Uterus (tissue), 3 donors: ENCODE measurements at regions not wholly inside any gene's neighbourhood (a gene's known extent, or its start where the extent isn't known, plus 50 kb on each side); places are given as distances from the start of the nearest gene placed in this dataset.

ENCODE experiments used
- DNase-seq, 2 donors: peaks; one replicate each; pipeline ENCODE4 v3.0.0-alpha.2; 2019 to 2020
- H3K27ac ChIP-seq, 2 donors: fragments of 200-600 bp; sonication (generic); 1 replicate in 1 of 2; 2 replicates in 1 of 2; pipeline ENCODE4 v1.5.1; 2016 to 2018
- H3K27me3 ChIP-seq, 2 donors: fragments of 200-600 bp; sonication (generic); one replicate each; pipeline ENCODE4 v1.5.1; 2018 to 2019; ENCODE audit warnings: control low read depth in 1 of 2
- H3K36me3 ChIP-seq, 2 donors: fragments of 200-600 bp; sonication (generic); one replicate each; pipeline ENCODE4 v1.5.1; 2019; ENCODE audit warnings: control low read depth in 1 of 2
- H3K4me1 ChIP-seq, 2 donors: fragments of 200-600 bp; sonication (generic); one replicate each; pipeline ENCODE4 v1.5.1; 2018 to 2019; ENCODE audit warnings: control low read depth in 1 of 2
- H3K4me3 ChIP-seq, 2 donors: fragments of 200-600 bp; sonication (generic); 1 replicate in 1 of 2; 2 replicates in 1 of 2; pipeline ENCODE4 v1.5.1; 2018 to 2019; ENCODE audit warnings: mild to moderate bottlenecking in 1 of 2
- H3K9me3 ChIP-seq, 2 donors: fragments of 200-600 bp; sonication (generic); one replicate each; pipeline ENCODE4 v1.5.1; 2019; ENCODE audit warnings: control low read depth in 1 of 2
- POLR2A ChIP-seq, 2 donors: fragments of 450-650 bp; IDR thresholded peaks; one replicate each; pipeline ENCODE4 v1.6.1; 2016; ENCODE audit warnings: antibody characterized with exemption in 2 of 2, mild to moderate bottlenecking in 1 of 2, moderate library complexity in 1 of 2
- intact Hi-C: fragments of 100-400 bp; cut with DNase I; formaldehyde crosslinking; loops from one replicate; pipeline ENCODE4 v1.15.1; 2023; ENCODE audit warnings: low total_unique reads
- TF ChIP-seq, protein P1 (sequence below), 4 experiments: fragments of 200-600 bp in 2 of 4; fragments of 450-650 bp in 2 of 4; sonication (generic) in 2 of 4; IDR thresholded peaks; one replicate each; pipeline ENCODE4 v1.5.1; 2016 to 2019; ENCODE audit warnings: antibody characterized with exemption in 4 of 4, mild to moderate bottlenecking in 2 of 4, moderate library complexity in 1 of 4
- donor health status: DM: yes; HTN: yes; CAD: no.

DNA sequence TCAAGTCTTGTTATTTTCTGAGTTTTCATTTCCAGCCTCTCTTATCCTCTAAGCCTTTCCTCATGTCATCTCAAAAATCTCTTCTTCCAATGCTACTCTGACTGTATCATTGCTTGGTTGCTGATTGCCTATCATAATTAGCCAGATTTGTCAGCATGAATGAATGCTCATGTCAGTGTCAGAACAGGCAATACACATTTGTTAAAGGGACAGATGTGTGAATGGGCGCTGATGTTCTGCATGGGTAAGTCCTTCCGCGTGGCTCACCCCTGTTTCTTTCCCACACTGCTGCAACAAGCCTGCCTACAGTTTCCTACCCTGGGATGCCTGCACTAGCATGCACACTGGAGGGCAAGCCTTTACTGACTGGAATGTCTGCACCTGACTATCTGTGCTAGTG is 100.6 kb downstream of the RHOU start:
- Histone ChIP-seq H3K4me1 (peaks cover 0 to 5% of the 10 kb centered on the region in 2 donors), H3K27me3 (no peaks in the 10 kb centered on the region), H3K27ac (no peak overlapping the region), H3K9me3 (no peaks in the 10 kb centered on the region), H3K4me3 (no peak overlapping the region), H3K36me3 (no peaks in the 10 kb centered on the region)
- intact Hi-C loops: no loop called here
- no peak for TF ChIP-seq POLR2A (IDR thresholded peaks at IDR 0.05)
- TF ChIP-seq, protein P1, sequence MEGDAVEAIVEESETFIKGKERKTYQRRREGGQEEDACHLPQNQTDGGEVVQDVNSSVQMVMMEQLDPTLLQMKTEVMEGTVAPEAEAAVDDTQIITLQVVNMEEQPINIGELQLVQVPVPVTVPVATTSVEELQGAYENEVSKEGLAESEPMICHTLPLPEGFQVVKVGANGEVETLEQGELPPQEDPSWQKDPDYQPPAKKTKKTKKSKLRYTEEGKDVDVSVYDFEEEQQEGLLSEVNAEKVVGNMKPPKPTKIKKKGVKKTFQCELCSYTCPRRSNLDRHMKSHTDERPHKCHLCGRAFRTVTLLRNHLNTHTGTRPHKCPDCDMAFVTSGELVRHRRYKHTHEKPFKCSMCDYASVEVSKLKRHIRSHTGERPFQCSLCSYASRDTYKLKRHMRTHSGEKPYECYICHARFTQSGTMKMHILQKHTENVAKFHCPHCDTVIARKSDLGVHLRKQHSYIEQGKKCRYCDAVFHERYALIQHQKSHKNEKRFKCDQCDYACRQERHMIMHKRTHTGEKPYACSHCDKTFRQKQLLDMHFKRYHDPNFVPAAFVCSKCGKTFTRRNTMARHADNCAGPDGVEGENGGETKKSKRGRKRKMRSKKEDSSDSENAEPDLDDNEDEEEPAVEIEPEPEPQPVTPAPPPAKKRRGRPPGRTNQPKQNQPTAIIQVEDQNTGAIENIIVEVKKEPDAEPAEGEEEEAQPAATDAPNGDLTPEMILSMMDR (IDR thresholded peaks at IDR 0.05): no peak
- DNase-seq: no peak

DNA sequence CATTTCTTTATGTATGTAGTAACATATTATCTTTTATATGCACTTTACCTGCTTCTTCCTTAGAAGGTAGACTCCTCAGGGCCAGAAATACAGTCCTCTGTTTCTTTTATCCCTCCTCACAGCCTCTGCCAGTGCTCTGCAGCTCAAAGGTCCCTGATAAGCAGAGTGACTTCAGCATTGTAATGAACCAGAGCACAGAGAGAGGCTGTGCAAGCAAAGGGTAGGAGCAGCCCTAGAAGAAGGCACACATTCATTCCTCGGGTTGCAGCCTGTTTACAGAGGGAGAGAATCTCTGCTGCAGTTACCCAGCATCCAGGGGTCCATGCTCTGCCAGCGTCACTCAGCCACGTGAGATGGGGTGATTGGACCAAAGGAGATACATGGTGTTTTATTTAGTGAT is 101.1 kb downstream of the RHOU start:
- Histone ChIP-seq H3K27ac (no peak overlapping the region), H3K36me3 (no peaks in the 10 kb centered on the region), H3K9me3 (no peaks in the 10 kb centered on the region), H3K27me3 (no peaks in the 10 kb centered on the region), H3K4me3 (no peak overlapping the region), H3K4me1 (peaks cover 0 to 5% of the 10 kb centered on the region in 2 donors)
- no peak for DNase-seq
- intact Hi-C loops: no loop called here
- TF ChIP-seq, protein P1 (IDR thresholded peaks at IDR 0.05): no peak
- no peak for TF ChIP-seq POLR2A (IDR thresholded peaks at IDR 0.05)

DNA sequence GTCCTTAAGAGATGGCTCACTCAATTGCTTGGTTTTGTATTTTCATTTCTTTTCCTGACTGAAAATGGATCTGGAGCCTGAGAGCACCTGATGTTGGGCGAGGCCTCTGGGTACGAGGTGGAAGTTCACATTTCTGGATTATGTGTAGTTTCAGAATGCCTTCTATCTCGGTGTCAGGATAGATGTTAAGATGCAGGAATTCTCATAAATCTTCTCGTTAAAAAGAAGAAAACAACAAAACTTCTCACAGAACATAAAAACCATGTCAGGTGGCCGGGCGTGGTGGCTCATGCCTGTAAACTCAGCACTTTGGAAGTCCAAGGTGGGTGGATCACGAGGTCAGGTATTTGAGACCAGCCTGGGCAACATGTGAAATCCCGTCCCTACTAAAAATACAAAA is 101.8 kb downstream of the RHOU start:
- DNase-seq: no peak
- no peak overlapping the region for H3K27ac ChIP-seq
- no peaks in the 10 kb centered on the region for H3K9me3 ChIP-seq
- intact Hi-C loops: no loop called here
- TF ChIP-seq, protein P1 (IDR thresholded peaks at IDR 0.05): no peak
- no peak for TF ChIP-seq POLR2A (IDR thresholded peaks at IDR 0.05)
- no peaks in the 10 kb centered on the region for H3K27me3 ChIP-seq
- H3K36me3 ChIP-seq: no peaks in the 10 kb centered on the region
- H3K4me1 ChIP-seq: peaks cover 0 to 5% of the 10 kb centered on the region in 2 donors
- no peak overlapping the region for H3K4me3 ChIP-seq

DNA sequence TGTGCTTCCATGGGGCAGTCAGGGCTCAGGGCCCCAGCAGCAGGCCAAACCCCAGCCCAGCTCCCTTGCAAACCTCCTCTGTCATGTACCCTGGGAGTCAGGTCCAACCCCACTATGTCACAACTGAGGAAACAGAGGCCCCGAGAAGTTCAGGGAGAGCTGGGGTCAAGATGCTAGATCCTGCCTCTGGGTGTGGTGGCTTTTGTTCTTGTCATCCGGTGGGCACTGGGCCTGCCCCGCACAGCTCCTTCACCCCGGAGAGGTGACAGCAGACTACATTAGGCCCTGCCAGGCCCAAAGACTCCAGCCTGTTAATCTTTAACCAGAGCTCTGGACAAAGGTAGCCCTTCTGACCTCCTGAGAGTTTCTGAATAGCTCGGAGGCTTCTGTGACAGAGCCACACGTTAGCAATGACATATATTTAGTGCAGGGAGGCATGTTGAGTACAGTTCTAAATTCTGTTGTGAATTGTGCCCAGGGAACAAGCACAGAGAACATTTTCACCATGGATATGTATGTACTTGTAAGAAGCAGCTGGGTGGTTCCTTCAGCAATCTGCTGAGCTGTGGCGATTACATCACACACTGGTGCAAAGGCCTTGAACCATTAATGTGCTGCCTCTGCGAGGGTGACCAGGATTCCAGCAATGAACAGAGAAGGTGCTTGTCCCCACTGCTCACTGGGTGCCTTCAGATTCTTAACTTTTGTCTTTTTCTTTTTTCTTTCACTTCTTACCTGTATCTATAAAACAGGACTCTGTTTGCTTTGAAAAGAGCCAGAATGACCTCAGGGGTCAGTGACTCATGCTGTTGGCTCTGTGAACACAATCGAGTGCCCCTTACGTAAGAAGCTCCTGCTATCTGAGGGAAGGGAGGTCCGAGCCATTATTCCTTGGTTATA is 102.8 kb downstream of the RHOU start:
- H3K27me3 ChIP-seq: no peaks in the 10 kb centered on the region
- no peaks in the 10 kb centered on the region for H3K36me3 ChIP-seq
- TF ChIP-seq POLR2A (IDR thresholded peaks at IDR 0.05): no peak
- TF ChIP-seq, protein P1 (IDR thresholded peaks at IDR 0.05): no peak
- peaks cover 0 to 5% of the 10 kb centered on the region in 2 donors for H3K4me1 ChIP-seq
- H3K27ac ChIP-seq: peak overlapping the region; percentile 69 to 74
- H3K4me3 ChIP-seq: no peak overlapping the region
- H3K9me3 ChIP-seq: no peaks in the 10 kb centered on the region
- DNase-seq: peak; percentile 66 to 87
- intact Hi-C loops: no loop called here

DNA sequence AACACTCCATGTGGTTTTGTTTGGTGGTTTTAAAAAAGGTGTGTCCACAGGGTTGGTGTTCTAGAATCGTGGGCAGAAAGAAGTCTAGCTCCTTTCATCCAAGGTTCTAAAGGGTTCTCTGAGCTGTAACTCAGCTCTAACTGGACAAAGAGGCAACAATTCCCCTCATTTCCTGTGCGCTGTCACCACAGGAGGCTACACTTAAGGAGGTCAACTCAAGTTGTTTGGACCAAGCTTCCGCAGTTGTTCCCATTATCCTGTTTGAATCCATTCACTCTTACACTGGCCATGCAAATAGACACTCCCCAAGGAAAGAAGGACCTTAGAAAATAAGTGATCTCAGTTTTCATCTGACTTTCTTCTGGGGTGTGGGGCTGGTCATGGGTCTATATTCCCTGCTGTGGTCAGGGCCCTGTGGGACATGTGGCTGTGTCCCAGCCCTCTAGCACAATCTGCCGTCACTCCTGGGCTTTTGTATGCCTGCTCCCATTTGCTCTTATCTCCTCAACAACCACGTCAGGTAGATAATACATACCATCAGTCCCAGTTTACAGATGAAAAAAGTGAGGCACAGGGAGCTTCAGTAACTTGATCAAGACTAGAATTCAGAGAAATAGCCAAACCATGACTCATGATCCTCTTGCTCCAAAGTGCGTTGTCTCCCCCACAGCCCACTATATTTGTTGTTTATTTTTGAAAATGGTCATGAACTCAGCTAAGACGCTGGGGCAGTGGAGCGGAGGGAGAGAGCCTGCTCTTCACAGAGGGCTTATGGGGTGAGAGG is 103.6 kb downstream of the RHOU start:
- TF ChIP-seq POLR2A (IDR thresholded peaks at IDR 0.05): no peak
- TF ChIP-seq, protein P1 (IDR thresholded peaks at IDR 0.05): no peak
- DNase-seq: no peak
- intact Hi-C loops: no loop called here
- peak overlapping the region; percentile 69 to 74 for H3K27ac ChIP-seq
- H3K27me3 ChIP-seq: no peaks in the 10 kb centered on the region
- H3K9me3 ChIP-seq: no peaks in the 10 kb centered on the region
- no peak overlapping the region for H3K4me3 ChIP-seq
- H3K36me3 ChIP-seq: no peaks in the 10 kb centered on the region
- peaks cover 0 to 5% of the 10 kb centered on the region in 2 donors for H3K4me1 ChIP-seq
